K562 (cell line): ENCODE measurements at regions not wholly inside any gene's neighbourhood (a gene's known extent, or its start where the extent isn't known, plus 50 kb on each side); places are given as distances from the start of the nearest gene placed in this dataset.
"Not testable (repeated sequence)": the region's sequence is repeated elsewhere in the genome, so short reads cannot be mapped to it uniquely, and the experiment has no call there.

Experiments used
- ATAC-seq: fragments of 200-7000 bp; cut with Tn5 transposase; 3 replicates; pipeline ENCODE4 v1.9.1; 2020; ENCODE audit warnings: moderate library complexity
- BruUV-seq: library from RNA; stranded (reverse); fragments of 400-500 nt; replicated peaks from 2 replicates; lab custom pipeline; 2021; lab: Mats Ljungman, UMichigan
- CTCF ChIA-PET: fragments of 300-600 bp; formaldehyde crosslinking; extraction: SDS; loops from one replicate; lab custom pipeline; 2021; ENCODE audit warnings: low intra/inter-chr PET ratio; lab: Yijun Ruan, JAX
- POLR2A ChIA-PET: fragments of 300-600, 350-650 bp; sonication (Branson Sonifier 250); formaldehyde crosslinking; extraction: SDS; loops from one replicate; lab custom pipeline; 2021; ENCODE audit warnings: antibody characterized with exemption, inconsistent platforms; lab: Yijun Ruan, JAX
- DNase-seq, 4 experiments: peaks; one replicate each; pipeline versions ENCODE4 v3.0.0 to v3.0.0-alpha.2; 2011 to 2018; ENCODE audit warnings: low spot score in 3 of 4, mixed read lengths in 3 of 4; ENCODE audit errors: extremely low read depth in 1 of 4
- FAIRE-seq: peaks from 2 replicates; lab custom pipeline; 2011; peaks lifted over from hg19 to GRCh38; lab: Jason Lieb, UNC
- H2AFZ ChIP-seq: 2 replicates; pipeline ENCODE4 v1.6.0; 2011; ENCODE audit warnings: low read depth, low read length, control low read depth, inconsistent platforms
- H3K27ac ChIP-seq: fragments of 200-600 bp; 3 replicates; pipeline ENCODE4 v1.8.0; 2011; ENCODE audit warnings: low read depth, mild to moderate bottlenecking, control low read depth, inconsistent platforms, low read length, moderate library complexity, mixed read lengths; ENCODE audit errors: extremely low read depth
- H3K27me3 ChIP-seq, 2 experiments: fragments of 300-600 bp in 1 of 2; 2 replicates in 1 of 2; 3 replicates in 1 of 2; pipeline versions ENCODE4 v1.6.0 to v1.8.0; 2011; ENCODE audit warnings: inconsistent platforms in 2 of 2, low read length in 2 of 2, mild to moderate bottlenecking in 1 of 2, mixed read lengths in 1 of 2, moderate library complexity in 1 of 2; ENCODE audit not compliant: control insufficient read depth in 2 of 2, insufficient read depth in 2 of 2
- H3K36me3 ChIP-seq: fragments of 300-600 bp; 3 replicates; pipeline ENCODE4 v1.8.0; 2011; ENCODE audit warnings: mild to moderate bottlenecking, low read length, inconsistent platforms; ENCODE audit not compliant: control insufficient read depth, insufficient read depth
- H3K4me1 ChIP-seq, 2 experiments: fragments of 200-600 bp in 1 of 2; replicated peaks in 1 of 2; 2 replicates in 1 of 2; 3 replicates in 1 of 2; pipeline versions ENCODE4 v1.5.1 to v1.8.0; 2011; ENCODE audit warnings: inconsistent platforms in 2 of 2, low read length in 2 of 2, mild to moderate bottlenecking in 1 of 2, mixed read lengths in 1 of 2, moderate library complexity in 1 of 2; ENCODE audit not compliant: control insufficient read depth in 2 of 2, insufficient read depth in 2 of 2
- H3K4me2 ChIP-seq: 2 replicates; pipeline ENCODE4 v1.6.1; 2011; ENCODE audit warnings: low read length, control low read depth, inconsistent platforms, mixed read lengths; ENCODE audit not compliant: insufficient read depth
- H3K4me3 ChIP-seq: fragments of 200-600 bp; sonication (generic), shearing (Covaris generic); 2 replicates; pipeline ENCODE4 v1.5.1; 2016; ENCODE audit warnings: control low read depth, inconsistent platforms
- H3K79me2 ChIP-seq: fragments of 200-600 bp; 3 replicates; pipeline ENCODE4 v1.8.0; 2011; ENCODE audit warnings: low read length, inconsistent platforms; ENCODE audit not compliant: control insufficient read depth, insufficient read depth
- H3K9ac ChIP-seq, 2 experiments: 2 replicates each; pipeline versions ENCODE4 v1.6.0 to v1.6.1; 2011; ENCODE audit warnings: low read depth in 2 of 2, low read length in 2 of 2, control low read depth in 1 of 2, inconsistent platforms in 1 of 2, mild to moderate bottlenecking in 1 of 2, mixed read lengths in 1 of 2; ENCODE audit not compliant: insufficient read depth in 1 of 2
- H3K9me1 ChIP-seq: one replicate; pipeline ENCODE4 v1.6.0; 2011; ENCODE audit warnings: inconsistent platforms, mild to moderate bottlenecking, low read length, moderate library complexity; ENCODE audit not compliant: control insufficient read depth, insufficient read depth
- H3K9me3 ChIP-seq: replicated peaks from 2 replicates; pipeline ENCODE4 v1.5.1; 2011; ENCODE audit warnings: low read depth, low read length, inconsistent platforms; ENCODE audit not compliant: control insufficient read depth, insufficient read depth
- H4K20me1 ChIP-seq: replicated peaks from 2 replicates; pipeline ENCODE4 v1.6.1; 2011; ENCODE audit warnings: low read length, inconsistent platforms, mixed read lengths; ENCODE audit not compliant: control insufficient read depth, insufficient read depth
- WGBS: fragments of 100-300 bp; shearing (Covaris generic); methylation state at CpG from one replicate; pipeline ENCODE4 v1.1.6; 2016; ENCODE audit warnings: low coverage, mixed read lengths; ENCODE audit not compliant: insufficient coverage; ENCODE audit errors: missing lambda C conversion rate; 5-methylcytosine and 5-hydroxymethylcytosine counted together
- in situ Hi-C: fragments of 300-500 bp; cut with MboI; formaldehyde crosslinking; loops from 4 replicates; pipeline ENCODE4 v1.15.0; 2018; ENCODE audit warnings: inconsistent platforms, mixed read lengths
- intact Hi-C: fragments of 100-400 bp; cut with micrococcal nuclease; formaldehyde crosslinking; loops from 2 replicates; pipeline ENCODE4 v1.14.2; 2022

GRCh38 chr1:143833376-143833775 lies 138.4 kb downstream of the FAM72C start:
- BruUV-seq, H3K79me2 ChIP-seq, intact Hi-C loops, FAIRE-seq, POLR2A ChIA-PET, H3K36me3 ChIP-seq, H2AFZ ChIP-seq, H3K27me3 ChIP-seq, H3K9me1 ChIP-seq, H3K4me3 ChIP-seq, H4K20me1 ChIP-seq, H3K27ac ChIP-seq, H3K9ac ChIP-seq, in situ Hi-C loops, DNase-seq, CTCF ChIA-PET, H3K9me3 ChIP-seq, H3K4me2 ChIP-seq, H3K4me1 ChIP-seq: not testable (repeated sequence)
- ATAC-seq, result peak; percentile 28; the same call in 1 of the 3 replicates
- WGBS, result no CpG with 5 or more reads among the region's 4 CpGs

- H4K20me1 ChIP-seq, H3K4me2 ChIP-seq, BruUV-seq, H3K4me3 ChIP-seq, H3K27ac ChIP-seq, CTCF ChIA-PET, H3K9me3 ChIP-seq, intact Hi-C loops, H3K9ac ChIP-seq, in situ Hi-C loops, H3K79me2 ChIP-seq, H3K27me3 ChIP-seq, H3K36me3 ChIP-seq, H3K4me1 ChIP-seq, H3K9me1 ChIP-seq, DNase-seq, POLR2A ChIA-PET, FAIRE-seq, ATAC-seq, H2AFZ ChIP-seq: not testable (repeated sequence)
- WGBS, result 82% methylated on average over 3 of the region's 5 CpGs
Measured at GRCh38 chr1:143832379-143832716, 139.4 kb downstream of the FAM72C start.
